GM23338 (cell line): ENCODE measurements at regions not wholly inside any gene's neighbourhood (a gene's known extent, or its start where the extent isn't known, plus 50 kb on each side); places are given as distances from the start of the nearest gene placed in this dataset.

Experiments used
- CREB1 ChIP-seq: fragments of 250-450 bp; sonication (Bioruptor Pico); IDR thresholded peaks from 2 replicates; pipeline ENCODE4 v1.5.0; 2020; ENCODE audit warnings: low read depth, mild to moderate bottlenecking, moderate library complexity
- CTCF ChIP-seq, 2 experiments: fragments of 200-600 bp in 1 of 2; sonication (generic) in 1 of 2; conservative IDR thresholded peaks; 2 replicates each; pipeline versions ENCODE4 v1.5.1 to v1.6.1; 2016 to 2017; ENCODE audit warnings: antibody characterized with exemption in 2 of 2, low read depth in 2 of 2, mild to moderate bottlenecking in 2 of 2, moderate library complexity in 1 of 2
- EZH2 ChIP-seq: fragments of 200-600 bp; sonication (generic); IDR thresholded peaks from one replicate; pipeline ENCODE4 v1.8.0; 2017; ENCODE audit warnings: antibody characterized with exemption, mild to moderate bottlenecking, low read depth; ENCODE audit not compliant: unreplicated experiment
- EZH2phosphoT487 ChIP-seq: fragments of 200-600 bp; sonication (generic); IDR thresholded peaks from one replicate; pipeline ENCODE4 v1.8.1; 2018; ENCODE audit warnings: antibody characterized with exemption; ENCODE audit not compliant: unreplicated experiment
- JUNB ChIP-seq: IDR thresholded peaks from one replicate; pipeline ENCODE4 v1.6.1; 2016; ENCODE audit warnings: antibody characterized with exemption; ENCODE audit not compliant: unreplicated experiment
- NANOG ChIP-seq: IDR thresholded peaks from 2 replicates; pipeline ENCODE4 v1.6.1; 2016; ENCODE audit warnings: antibody characterized with exemption, borderline replicate concordance
- POLR2AphosphoS5 ChIP-seq: IDR thresholded peaks from 2 replicates; pipeline ENCODE4 v1.6.1; 2016; ENCODE audit warnings: antibody characterized with exemption, low read depth
- STAT1 ChIP-seq: IDR thresholded peaks from one replicate; pipeline ENCODE4 v1.6.1; 2016; ENCODE audit warnings: antibody characterized with exemption; ENCODE audit not compliant: unreplicated experiment
- ZNF114 ChIP-seq: fragments of 250-450 bp; sonication (Bioruptor Pico); IDR thresholded peaks from 2 replicates; pipeline ENCODE4 v1.5.0; 2020; ENCODE audit warnings: mild to moderate bottlenecking, moderate library complexity
- ZNF331 ChIP-seq: fragments of 250-450 bp; sonication (Bioruptor Pico); IDR thresholded peaks from 2 replicates; pipeline ENCODE4 v1.5.0; 2020; ENCODE audit warnings: low read depth, mild to moderate bottlenecking, moderate library complexity
- TF ChIP-seq, protein P1 (sequence below): IDR thresholded peaks from one replicate; pipeline ENCODE4 v1.6.1; 2018; ENCODE audit warnings: antibody characterized with exemption; ENCODE audit not compliant: unreplicated experiment

- no peak for TF ChIP-seq CTCF (conservative IDR thresholded peaks at IDR 0.05; ENCODE audit: low read depth in 2 of 2)
- TF ChIP-seq POLR2AphosphoS5: no peak
- TF ChIP-seq, protein P1, sequence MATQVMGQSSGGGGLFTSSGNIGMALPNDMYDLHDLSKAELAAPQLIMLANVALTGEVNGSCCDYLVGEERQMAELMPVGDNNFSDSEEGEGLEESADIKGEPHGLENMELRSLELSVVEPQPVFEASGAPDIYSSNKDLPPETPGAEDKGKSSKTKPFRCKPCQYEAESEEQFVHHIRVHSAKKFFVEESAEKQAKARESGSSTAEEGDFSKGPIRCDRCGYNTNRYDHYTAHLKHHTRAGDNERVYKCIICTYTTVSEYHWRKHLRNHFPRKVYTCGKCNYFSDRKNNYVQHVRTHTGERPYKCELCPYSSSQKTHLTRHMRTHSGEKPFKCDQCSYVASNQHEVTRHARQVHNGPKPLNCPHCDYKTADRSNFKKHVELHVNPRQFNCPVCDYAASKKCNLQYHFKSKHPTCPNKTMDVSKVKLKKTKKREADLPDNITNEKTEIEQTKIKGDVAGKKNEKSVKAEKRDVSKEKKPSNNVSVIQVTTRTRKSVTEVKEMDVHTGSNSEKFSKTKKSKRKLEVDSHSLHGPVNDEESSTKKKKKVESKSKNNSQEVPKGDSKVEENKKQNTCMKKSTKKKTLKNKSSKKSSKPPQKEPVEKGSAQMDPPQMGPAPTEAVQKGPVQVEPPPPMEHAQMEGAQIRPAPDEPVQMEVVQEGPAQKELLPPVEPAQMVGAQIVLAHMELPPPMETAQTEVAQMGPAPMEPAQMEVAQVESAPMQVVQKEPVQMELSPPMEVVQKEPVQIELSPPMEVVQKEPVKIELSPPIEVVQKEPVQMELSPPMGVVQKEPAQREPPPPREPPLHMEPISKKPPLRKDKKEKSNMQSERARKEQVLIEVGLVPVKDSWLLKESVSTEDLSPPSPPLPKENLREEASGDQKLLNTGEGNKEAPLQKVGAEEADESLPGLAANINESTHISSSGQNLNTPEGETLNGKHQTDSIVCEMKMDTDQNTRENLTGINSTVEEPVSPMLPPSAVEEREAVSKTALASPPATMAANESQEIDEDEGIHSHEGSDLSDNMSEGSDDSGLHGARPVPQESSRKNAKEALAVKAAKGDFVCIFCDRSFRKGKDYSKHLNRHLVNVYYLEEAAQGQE: no peak
- no peak for TF ChIP-seq JUNB
- TF ChIP-seq EZH2phosphoT487: no peak
- no peak for TF ChIP-seq EZH2
- TF ChIP-seq NANOG: no peak
- no peak for TF ChIP-seq CREB1 (CRISPR knock-in tag)
- TF ChIP-seq STAT1: no peak
- TF ChIP-seq ZNF331: no peak
- no peak for TF ChIP-seq ZNF114 (CRISPR knock-in tag)
These were observed 434.7 kb downstream of the CDH11 start for GRCh38 chr16:64687123-64687522.
